Fibroblast of peridontal ligament (primary cell): ENCODE measurements at regions not wholly inside any gene's neighbourhood (a gene's known extent, or its start where the extent isn't known, plus 50 kb on each side); places are given as distances from the start of the nearest gene placed in this dataset.
"Not testable (repeated sequence)": the region's sequence is repeated elsewhere in the genome, so short reads cannot be mapped to it uniquely, and the experiment has no call there.

ENCODE experiments used
- DNase-seq: peaks from one replicate; pipeline ENCODE4 v3.0.0-alpha.2; 2010; ENCODE audit errors: extremely low read depth

DNA sequence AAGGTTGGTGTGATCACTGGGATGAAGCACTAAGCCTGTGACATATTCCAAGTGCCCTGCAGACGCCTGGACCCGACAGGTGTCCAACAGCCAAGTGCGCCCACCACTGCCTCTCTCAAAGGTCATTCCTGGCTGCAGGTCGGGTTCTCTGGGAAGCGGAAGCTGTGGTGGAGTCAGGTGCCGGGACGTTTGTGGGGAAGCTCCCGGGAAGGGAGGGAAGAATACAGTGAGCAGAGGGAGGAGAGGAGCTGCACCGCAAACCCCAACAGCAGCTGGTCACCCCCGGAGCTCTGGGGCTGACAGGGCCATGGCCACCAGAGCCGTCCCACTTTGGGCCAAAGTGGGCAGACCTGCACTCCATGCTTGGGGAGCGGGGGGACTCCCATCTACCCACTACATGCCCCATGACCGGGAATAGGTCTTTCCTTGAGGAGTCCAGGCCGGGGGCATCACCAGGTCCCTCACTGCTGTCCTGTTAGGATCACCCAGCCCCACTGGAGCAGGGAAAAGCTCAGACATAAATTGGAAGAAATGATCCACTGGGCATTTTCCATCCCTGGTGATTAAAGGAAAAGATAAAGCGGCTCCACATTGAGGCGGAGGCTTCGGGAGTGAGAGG lies 84.5 kb upstream of the PPP2R2D start:
- no peak for DNase-seq

GRCh38 chr10:131816941-131817700 lies 83.7 kb upstream of the PPP2R2D start:
- DNase-seq, result no peak

DNA sequence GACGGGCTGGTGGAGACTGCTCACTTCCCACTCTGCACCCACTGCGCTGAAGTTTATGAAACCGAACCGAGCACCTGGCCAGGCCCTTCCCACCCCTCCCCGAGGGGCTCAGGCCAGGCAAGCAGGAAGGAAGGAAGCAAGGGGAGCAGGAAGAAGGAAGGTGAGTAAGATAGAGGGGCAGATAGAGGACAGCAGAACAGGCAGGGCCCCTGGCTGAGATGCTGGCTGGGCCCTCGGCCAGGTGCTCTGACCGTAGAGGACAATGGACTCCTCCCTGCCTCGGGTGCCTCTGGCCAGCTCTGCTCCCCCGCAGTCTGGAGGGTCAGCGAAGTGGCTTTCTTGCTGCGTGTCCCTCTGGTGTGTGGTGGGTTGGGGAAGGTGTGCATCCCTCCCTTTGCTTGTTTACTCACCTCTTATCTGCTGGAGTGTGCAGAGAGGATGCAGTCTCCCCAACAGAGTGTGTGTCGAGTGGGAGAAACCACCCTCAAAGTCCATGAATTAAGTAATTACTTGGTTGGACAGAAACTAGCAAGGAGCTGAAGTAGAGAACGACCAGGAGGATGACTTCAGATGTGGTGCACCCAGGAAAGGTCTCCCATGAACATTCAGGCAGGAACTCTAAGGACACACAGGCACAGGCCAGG lies 82.8 kb upstream of the PPP2R2D start:
- no peak for DNase-seq

DNA sequence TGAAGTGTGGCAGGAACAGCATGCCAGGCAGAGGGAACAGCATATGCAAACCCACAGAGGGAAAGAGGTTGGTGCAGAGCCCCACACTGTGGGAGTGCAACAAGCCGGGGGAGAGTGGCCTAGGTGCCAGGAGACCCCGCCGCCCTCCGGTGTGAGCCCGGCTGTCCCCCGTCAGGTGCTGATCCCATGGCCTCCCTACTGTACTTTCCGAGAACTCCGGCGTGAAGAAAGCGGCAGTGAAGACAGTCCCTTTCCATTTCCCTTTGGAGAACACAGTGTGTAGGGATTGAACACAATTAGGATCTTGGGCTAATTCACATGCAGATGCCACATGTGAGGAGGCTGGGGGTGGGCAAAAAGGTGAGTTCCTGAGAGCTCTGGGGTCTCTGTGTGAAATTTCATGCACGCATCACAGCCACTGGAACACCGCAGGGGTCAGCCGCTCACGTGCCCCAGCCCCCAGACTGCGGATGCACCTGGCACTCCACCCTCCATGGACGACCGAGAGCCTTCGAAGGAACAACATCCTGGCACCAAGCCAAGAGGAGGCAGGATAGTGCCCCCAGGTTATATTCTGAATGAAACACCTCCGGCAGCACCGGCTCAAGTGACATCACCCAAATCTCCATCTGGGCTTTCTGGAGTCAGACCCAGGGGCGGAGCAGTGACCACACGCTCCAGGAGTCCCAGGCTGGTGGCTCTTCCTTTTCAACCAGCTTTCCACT lies 82.1 kb upstream of the PPP2R2D start:
- DNase-seq, result no peak

DNA sequence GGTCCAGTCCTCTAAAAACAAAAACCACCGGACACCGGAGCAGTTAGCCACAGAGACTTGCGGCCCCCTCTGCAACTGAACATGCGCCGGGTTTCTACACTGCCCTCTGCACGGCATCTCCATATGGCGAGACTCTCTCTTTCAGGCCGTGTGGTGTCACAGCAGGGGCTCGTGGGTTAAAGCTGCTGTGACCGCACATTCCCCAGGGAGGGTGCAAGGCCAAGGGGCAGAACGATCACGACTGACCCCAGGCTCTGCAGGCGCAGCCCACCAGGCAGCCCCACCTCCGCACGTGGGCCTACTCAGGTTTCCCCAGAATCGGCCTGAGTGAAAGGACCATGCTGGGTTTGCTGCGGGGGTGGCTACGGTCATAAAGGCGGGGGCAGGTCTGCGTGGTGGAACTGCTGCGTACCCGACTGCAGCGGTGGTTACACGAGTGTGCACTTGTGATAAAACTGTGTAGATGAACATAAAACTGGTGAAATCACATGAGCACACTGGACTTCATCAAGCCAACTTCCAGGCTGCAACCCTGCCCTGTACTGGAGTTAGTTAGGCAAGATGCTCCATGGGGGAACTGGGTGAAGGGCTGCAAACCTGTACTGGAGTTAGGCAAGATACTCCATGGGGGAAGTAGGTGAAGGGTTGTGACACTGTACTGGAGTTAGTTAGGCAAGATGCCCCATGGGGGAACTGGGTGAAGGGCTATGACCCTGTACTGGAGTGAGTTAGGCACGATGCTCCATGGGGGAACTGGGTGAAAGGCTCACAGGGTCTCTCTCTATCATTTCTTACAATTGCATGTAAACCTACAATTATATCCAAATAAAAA lies 81.4 kb upstream of the PPP2R2D start:
- DNase-seq, result no peak

DNA sequence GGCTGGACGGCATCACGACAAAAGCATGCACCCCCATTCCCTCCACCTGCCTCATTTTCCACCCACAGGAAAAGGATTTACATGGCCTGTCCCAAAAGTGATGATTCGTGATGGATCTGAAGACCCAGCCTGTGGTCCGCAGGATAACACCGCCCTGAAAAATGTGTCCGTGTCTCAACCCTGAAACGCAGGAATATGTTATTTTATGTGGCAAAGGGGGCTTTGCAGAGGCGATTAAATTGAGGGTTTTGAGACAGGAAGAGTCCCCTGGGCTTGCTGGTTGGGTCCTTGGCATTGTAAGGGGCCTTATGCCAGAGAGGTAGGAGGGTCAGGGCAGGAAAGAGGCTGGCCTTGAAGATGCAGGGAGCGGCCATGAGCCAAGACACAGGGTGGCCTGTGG lies 80.2 kb upstream of the PPP2R2D start:
- no peak for DNase-seq

DNA sequence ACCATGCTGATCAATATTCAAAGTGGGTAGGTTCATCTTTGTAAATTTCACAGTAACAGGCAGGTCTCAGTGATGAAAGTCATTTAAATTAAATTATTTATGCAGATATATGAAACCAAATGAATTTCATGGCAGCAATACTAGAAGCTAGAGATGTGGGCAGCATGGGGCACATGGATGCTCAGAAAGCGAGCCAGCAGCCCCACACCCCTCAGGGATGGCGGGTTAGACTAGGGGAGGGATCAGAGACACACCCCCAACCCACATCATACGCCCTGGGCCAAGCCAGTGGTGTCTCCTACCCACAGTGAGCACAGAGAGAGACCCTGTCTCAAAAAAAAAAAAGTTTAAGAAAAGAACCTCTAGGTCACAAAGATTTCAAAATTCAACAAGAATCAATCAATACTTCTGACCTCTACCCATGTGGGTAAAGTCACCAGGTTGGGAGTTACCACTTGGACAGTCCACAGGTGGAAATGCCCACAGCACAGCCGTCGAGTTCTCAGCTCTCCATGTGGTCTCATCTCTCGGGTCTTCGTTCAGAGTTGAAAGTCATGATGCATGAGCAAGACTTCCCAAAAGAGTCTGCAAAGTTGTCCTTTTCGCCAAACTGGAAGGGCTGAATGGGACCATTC lies 79.3 kb upstream of the PPP2R2D start:
- DNase-seq, result no peak

GRCh38 chr10:131822013-131822691 lies 78.7 kb upstream of the PPP2R2D start:
- no peak for DNase-seq

DNA sequence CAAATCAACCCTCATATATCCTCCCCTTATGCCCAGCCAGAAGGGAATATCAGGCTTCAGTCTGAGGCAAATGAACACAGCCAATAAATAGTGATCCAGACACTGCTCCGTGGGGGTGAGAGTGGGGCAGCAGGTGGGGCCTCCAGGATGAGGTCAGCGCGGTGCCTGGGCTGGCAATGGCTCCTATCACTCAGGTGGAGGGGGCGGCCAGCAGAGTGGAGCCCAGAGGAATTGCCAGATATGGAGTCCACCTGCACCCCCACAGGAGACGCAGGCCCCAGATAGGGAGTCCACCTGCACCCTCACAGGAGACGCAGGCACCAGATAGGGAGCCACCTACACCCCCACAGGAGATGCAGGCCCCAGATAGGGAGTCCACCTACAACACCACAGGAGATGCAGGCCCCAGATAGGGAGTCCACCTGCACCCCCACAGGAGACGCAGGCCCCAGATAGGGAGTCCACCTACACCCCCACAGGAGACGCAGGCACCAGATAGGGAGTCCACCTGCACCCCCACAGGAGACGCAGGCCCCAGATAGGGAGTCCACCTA lies 78.0 kb upstream of the PPP2R2D start:
- DNase-seq, result no peak

DNA sequence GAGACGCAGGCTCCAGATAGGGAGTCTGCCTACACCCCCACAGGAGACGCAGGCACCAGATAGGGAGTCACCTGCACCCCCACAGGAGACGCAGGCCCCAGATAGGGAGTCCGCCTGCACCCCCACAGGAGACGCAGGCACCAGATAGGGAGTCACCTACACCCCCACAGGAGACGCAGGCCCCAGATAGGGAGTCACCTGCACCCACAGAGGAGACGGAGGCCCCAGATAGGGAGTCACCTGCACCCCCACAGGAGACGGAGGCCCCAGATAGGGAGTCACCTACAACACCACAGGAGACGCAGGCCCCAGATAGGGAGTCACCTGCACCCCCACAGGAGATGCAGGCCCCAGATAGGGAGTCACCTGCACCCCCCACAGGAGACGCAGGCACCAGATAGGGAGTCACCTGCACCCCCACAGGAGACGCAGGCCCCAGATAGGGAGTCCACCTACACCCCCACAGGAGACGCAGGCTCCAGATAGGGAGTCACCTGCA lies 77.2 kb upstream of the PPP2R2D start:
- DNase-seq, result not testable (repeated sequence)

GRCh38 chr10:131824371-131825149 lies 76.2 kb upstream of the PPP2R2D start:
- DNase-seq, result no peak

- DNase-seq, result no peak
Observed at GRCh38 chr10:131825150-131825848, 75.5 kb upstream of the PPP2R2D start.

- DNase-seq, result no peak
Observed at GRCh38 chr10:131825960-131826650, 74.7 kb upstream of the PPP2R2D start.

DNA sequence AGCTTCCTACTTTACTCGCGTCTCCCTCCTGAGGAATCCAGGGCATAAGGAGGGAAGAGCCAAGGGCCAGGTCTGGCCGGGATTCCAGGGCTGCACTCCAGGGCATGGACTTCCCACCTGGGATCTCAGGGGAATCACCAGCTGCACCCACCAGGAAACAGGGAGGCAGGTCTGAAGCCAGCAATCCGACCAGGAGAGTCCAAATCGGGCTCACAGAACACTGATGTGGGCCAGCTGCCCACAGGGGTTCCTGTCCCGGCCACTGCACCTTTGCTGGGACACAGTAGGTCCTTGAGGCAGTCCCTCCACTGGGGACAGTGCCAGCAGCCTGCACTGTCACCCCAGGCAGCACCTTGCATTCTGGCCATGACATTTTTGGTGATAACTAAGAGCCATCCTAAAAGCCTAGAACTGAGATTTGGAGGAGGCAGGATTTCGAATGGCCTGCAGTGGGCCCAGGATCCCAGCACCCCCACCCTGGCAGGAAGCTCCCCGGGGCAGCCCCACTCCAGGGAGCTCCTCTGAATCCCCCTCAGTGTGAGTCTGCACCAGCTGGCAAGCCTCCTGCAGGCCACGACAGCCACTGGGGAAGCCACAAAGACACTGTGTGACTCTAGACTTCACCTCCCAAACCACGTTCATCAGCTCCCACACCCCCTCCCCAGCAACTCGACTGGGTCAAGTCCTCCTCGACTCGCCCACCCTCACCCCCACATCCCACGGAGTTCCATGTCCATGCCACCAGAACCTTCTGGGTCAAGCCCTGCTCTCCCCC lies 71.5 kb upstream of the PPP2R2D start:
- DNase-seq, result no peak

DNA sequence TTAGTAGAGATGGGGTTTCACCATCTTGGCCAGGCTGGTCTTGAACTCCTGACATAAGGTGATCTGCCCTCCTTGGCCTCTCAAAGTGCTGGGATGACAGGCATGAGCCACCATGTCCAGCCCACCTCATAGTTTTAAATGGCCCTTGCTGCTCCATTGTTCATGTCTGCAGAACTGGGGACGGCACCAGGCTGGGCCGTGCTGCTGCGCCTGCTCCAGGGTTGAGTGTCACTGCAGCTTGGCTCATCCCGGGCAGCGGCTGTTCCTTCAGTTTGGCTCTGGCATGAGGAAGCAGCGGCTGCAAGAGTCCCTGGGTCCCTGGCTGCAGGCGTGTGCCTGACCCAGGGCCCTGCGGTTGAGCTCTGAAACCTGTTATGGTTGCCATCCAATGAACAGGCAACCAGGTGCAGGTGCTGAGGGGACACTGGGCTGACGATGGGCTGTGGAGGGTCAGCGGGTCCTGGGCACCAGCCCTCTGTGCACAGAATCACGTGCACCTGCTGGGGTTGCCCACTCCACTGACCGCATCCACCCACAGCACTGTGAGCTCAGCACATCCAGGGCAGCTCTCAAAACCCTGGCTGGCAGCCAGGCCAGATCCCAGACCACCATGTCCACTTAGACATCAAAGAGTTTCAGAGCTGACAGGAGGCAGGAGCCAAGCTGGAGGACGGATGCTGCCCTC lies 70.2 kb upstream of the PPP2R2D start:
- no peak for DNase-seq

- no peak for DNase-seq
Observed at GRCh38 chr10:131831561-131831960, 69.2 kb upstream of the PPP2R2D start.
